ENCODE measurements at regions not wholly inside any gene's neighbourhood (a gene's known extent, or its start where the extent isn't known, plus 50 kb on each side); places are given as distances from the start of the nearest gene placed in this dataset.

GRCh38 chr9:18036422-18037187 lies 437.3 kb upstream of the ADAMTSL1 start:
- DNase-seq (ENCODE audit: low read depth in 1 of 2, low spot score in 1 of 2): no peak

GRCh38 chr9:18037981-18038380 lies 436.0 kb upstream of the ADAMTSL1 start:
- Histone ChIP-seq H3K9me3 (no peaks in the 10 kb centered on the region), H3K4me1 (no peaks in the 10 kb centered on the region), H3K27ac (no peak overlapping the region), H3K4me2 (no peak overlapping the region), H3K4me3 (no peak overlapping the region)
- WGBS (ENCODE audit: missing lambda C conversion rate): 23% methylated on average over 6 of the region's 6 CpGs
- ChIA-PET POLR2A (no interaction called here), CTCF (interaction anchor here (0.9 kb wide), 1 partner anchor 217 kb away, joined by 3 read pairs; no protein-coding TSS in a partner anchor)
- no peak for TF ChIP-seq TFCP2L1 (CRISPR knock-in tag; IDR thresholded peaks at IDR 0.05)
- TF ChIP-seq SMC3 (IDR thresholded peaks at IDR 0.05): no peak
- no peak for TF ChIP-seq HMGXB4 (CRISPR knock-in tag; IDR thresholded peaks at IDR 0.05; ENCODE audit: borderline replicate concordance)
- no peak for TF ChIP-seq JUN (IDR thresholded peaks at IDR 0.05)
- TF ChIP-seq TP53 (CRISPR knock-in tag; IDR thresholded peaks at IDR 0.05): no peak
- no peak for TF ChIP-seq ZNF302 (CRISPR knock-in tag; IDR thresholded peaks at IDR 0.05)
- TF ChIP-seq RAD21 (conservative IDR thresholded peaks at IDR 0.05 in 1 of 2, IDR thresholded peaks at IDR 0.05 in 1 of 2): no peak
- TF ChIP-seq MAX (IDR thresholded peaks at IDR 0.05): no peak
- no peak for TF ChIP-seq PHF8 (IDR thresholded peaks at IDR 0.05; ENCODE audit: borderline replicate concordance, low read depth)
- TF ChIP-seq MYC (IDR thresholded peaks at IDR 0.05; ENCODE audit: borderline replicate concordance, low read length): no peak
- no peak for TF ChIP-seq CBX8 (IDR thresholded peaks at IDR 0.05)
- no peak for TF ChIP-seq NR3C1 (IDR thresholded peaks at IDR 0.05)
- TF ChIP-seq ATOH8 (CRISPR knock-in tag; IDR thresholded peaks at IDR 0.05; ENCODE audit: low read depth): no peak
- TF ChIP-seq ZFP36 (IDR thresholded peaks at IDR 0.05; ENCODE audit: borderline replicate concordance, partially characterized antibody): no peak
- no peak for TF ChIP-seq HOXB5 (CRISPR knock-in tag; IDR thresholded peaks at IDR 0.05)
- TF ChIP-seq HDAC2 (IDR thresholded peaks at IDR 0.05): no peak
- no peak for ATAC-seq
- no peak for FAIRE-seq
- no peak for DNase-seq (ENCODE audit: low read depth in 1 of 2, low spot score in 1 of 2)

More at GRCh38 chr9:18036422-18037187, 437.3 kb upstream of the ADAMTSL1 start:
- Histone ChIP-seq H3K4me2 (no peak overlapping the region), H3K4me3 (no peak overlapping the region), H3K27ac (no peak overlapping the region), H3K9me3 (no peaks in the 10 kb centered on the region), H3K4me1 (no peaks in the 10 kb centered on the region)
- ChIA-PET CTCF (no interaction called here), POLR2A (no interaction called here)
- FAIRE-seq: no peak
- 35% methylated on average over 3 of the region's 3 CpGs for WGBS (ENCODE audit: missing lambda C conversion rate)
- TF ChIP-seq REST (IDR thresholded peaks at IDR 0.05) (no peak), CTCF (IDR thresholded peaks at IDR 0.05) (no peak), MYC (IDR thresholded peaks at IDR 0.05; ENCODE audit: borderline replicate concordance, low read length) (no peak)
- ATAC-seq: no peak

Data from A549 (cell line).